ENCODE measurements at regions not wholly inside any gene's neighbourhood (a gene's known extent, or its start where the extent isn't known, plus 50 kb on each side); places are given as distances from the start of the nearest gene placed in this dataset.

- Mint-ChIP-seq H3K4me1 (no peaks in the 10 kb centered on the region), H3K27ac (no peak overlapping the region), H3K4me3 (no peak overlapping the region), H3K36me3 (no peaks in the 10 kb centered on the region), H3K9me3 (peaks cover 11% of the 10 kb centered on the region), H3K27me3 (peaks cover 7% of the 10 kb centered on the region)
Measured at GRCh38 chr1:38370716-38371504, 324.3 kb upstream of the POU3F1 start.

GRCh38 chr1:38365242-38365641 is 318.6 kb upstream of the POU3F1 start:
- no peaks in the 10 kb centered on the region for H3K36me3 Mint-ChIP-seq
- no peaks in the 10 kb centered on the region for H3K4me1 Mint-ChIP-seq
- no peaks in the 10 kb centered on the region for H3K9me3 Mint-ChIP-seq
- no peaks in the 10 kb centered on the region for H3K27me3 Mint-ChIP-seq
- H3K4me3 Mint-ChIP-seq, result no peak overlapping the region
- H3K27ac Mint-ChIP-seq, result no peak overlapping the region

- H3K9me3 Mint-ChIP-seq, result no peaks in the 10 kb centered on the region
- H3K4me3 Mint-ChIP-seq, result no peak overlapping the region
- H3K27ac Mint-ChIP-seq, result no peak overlapping the region
- no peaks in the 10 kb centered on the region for H3K4me1 Mint-ChIP-seq
- no peaks in the 10 kb centered on the region for H3K36me3 Mint-ChIP-seq
- peaks cover 2% of the 10 kb centered on the region for H3K27me3 Mint-ChIP-seq
Measured at GRCh38 chr1:38361566-38361965, 315.0 kb upstream of the POU3F1 start.

- no peaks in the 10 kb centered on the region for H3K36me3 Mint-ChIP-seq
- no peaks in the 10 kb centered on the region for H3K4me1 Mint-ChIP-seq
- H3K27me3 Mint-ChIP-seq, result peaks cover 2% of the 10 kb centered on the region
- H3K27ac Mint-ChIP-seq, result no peak overlapping the region
- no peaks in the 10 kb centered on the region for H3K9me3 Mint-ChIP-seq
- no peak overlapping the region for H3K4me3 Mint-ChIP-seq
Measured at GRCh38 chr1:38360807-38361206, 314.2 kb upstream of the POU3F1 start.

- no peak overlapping the region for H3K4me3 Mint-ChIP-seq
Measured at GRCh38 chr1:38353956-38354355, 307.4 kb upstream of the POU3F1 start.

GRCh38 chr1:38352869-38353268 is 306.3 kb upstream of the POU3F1 start:
- Mint-ChIP-seq H3K27me3 (peaks cover 17% of the 10 kb centered on the region), H3K9me3 (peaks cover 12% of the 10 kb centered on the region)

More at GRCh38 chr1:38353956-38354355, 307.4 kb upstream of the POU3F1 start:
- peaks cover 2% of the 10 kb centered on the region for H3K9me3 Mint-ChIP-seq
- H3K27ac Mint-ChIP-seq, result no peak overlapping the region
- no peaks in the 10 kb centered on the region for H3K4me1 Mint-ChIP-seq
- H3K27me3 Mint-ChIP-seq, result peaks cover 17% of the 10 kb centered on the region
- H3K36me3 Mint-ChIP-seq, result no peaks in the 10 kb centered on the region

GRCh38 chr1:38347446-38348175 is 301.0 kb upstream of the POU3F1 start:
- Mint-ChIP-seq H3K4me3 (no peak overlapping the region), H3K9me3 (peaks cover 12% of the 10 kb centered on the region), H3K36me3 (no peaks in the 10 kb centered on the region), H3K27me3 (peaks cover 16% of the 10 kb centered on the region), H3K4me1 (no peaks in the 10 kb centered on the region), H3K27ac (no peak overlapping the region)

More at GRCh38 chr1:38352869-38353268, 306.3 kb upstream of the POU3F1 start:
- Mint-ChIP-seq H3K4me1 (no peaks in the 10 kb centered on the region), H3K27ac (no peak overlapping the region), H3K4me3 (no peak overlapping the region), H3K36me3 (no peaks in the 10 kb centered on the region)

- no peaks in the 10 kb centered on the region for H3K36me3 Mint-ChIP-seq
- no peaks in the 10 kb centered on the region for H3K4me1 Mint-ChIP-seq
- no peak overlapping the region for H3K27ac Mint-ChIP-seq
- H3K27me3 Mint-ChIP-seq, result peaks cover 7% of the 10 kb centered on the region
- H3K9me3 Mint-ChIP-seq, result peaks cover 12% of the 10 kb centered on the region
- no peak overlapping the region for H3K4me3 Mint-ChIP-seq
Measured at GRCh38 chr1:38344716-38345115, 298.1 kb upstream of the POU3F1 start.

GRCh38 chr1:38341694-38342093 is 295.1 kb upstream of the POU3F1 start:
- Mint-ChIP-seq H3K36me3 (no peaks in the 10 kb centered on the region), H3K27me3 (peaks cover 3% of the 10 kb centered on the region), H3K9me3 (no peaks in the 10 kb centered on the region), H3K4me1 (no peaks in the 10 kb centered on the region), H3K27ac (no peak overlapping the region), H3K4me3 (no peak overlapping the region)

- no peaks in the 10 kb centered on the region for H3K36me3 Mint-ChIP-seq
- H3K4me1 Mint-ChIP-seq, result no peaks in the 10 kb centered on the region
- H3K9me3 Mint-ChIP-seq, result no peaks in the 10 kb centered on the region
- H3K27ac Mint-ChIP-seq, result no peak overlapping the region
- peaks cover 3% of the 10 kb centered on the region for H3K27me3 Mint-ChIP-seq
- H3K4me3 Mint-ChIP-seq, result no peak overlapping the region
Measured at GRCh38 chr1:38340409-38340808, 293.8 kb upstream of the POU3F1 start.

GRCh38 chr1:38337711-38338110 is 291.1 kb upstream of the POU3F1 start:
- H3K36me3 Mint-ChIP-seq, result no peaks in the 10 kb centered on the region
- peaks cover 6% of the 10 kb centered on the region for H3K27me3 Mint-ChIP-seq
- no peak overlapping the region for H3K4me3 Mint-ChIP-seq
- H3K9me3 Mint-ChIP-seq, result no peaks in the 10 kb centered on the region
- H3K27ac Mint-ChIP-seq, result no peak overlapping the region
- H3K4me1 Mint-ChIP-seq, result peaks cover 4% of the 10 kb centered on the region

GRCh38 chr1:38336961-38337360 is 290.4 kb upstream of the POU3F1 start:
- Mint-ChIP-seq H3K4me3 (no peak overlapping the region), H3K9me3 (no peaks in the 10 kb centered on the region), H3K27me3 (peaks cover 4% of the 10 kb centered on the region), H3K4me1 (peaks cover 4% of the 10 kb centered on the region), H3K27ac (no peak overlapping the region), H3K36me3 (no peaks in the 10 kb centered on the region)

- Mint-ChIP-seq H3K27ac (no peak overlapping the region), H3K9me3 (no peaks in the 10 kb centered on the region), H3K27me3 (peaks cover 4% of the 10 kb centered on the region), H3K4me3 (no peak overlapping the region), H3K36me3 (no peaks in the 10 kb centered on the region), H3K4me1 (peaks cover 4% of the 10 kb centered on the region)
Measured at GRCh38 chr1:38336301-38336923, 289.8 kb upstream of the POU3F1 start.

- Mint-ChIP-seq H3K27ac (peak overlapping the region; percentile 2), H3K36me3 (no peaks in the 10 kb centered on the region), H3K27me3 (peaks cover 4% of the 10 kb centered on the region), H3K9me3 (no peaks in the 10 kb centered on the region), H3K4me3 (no peak overlapping the region), H3K4me1 (peaks cover 4% of the 10 kb centered on the region)
Measured at GRCh38 chr1:38334930-38335592, 288.5 kb upstream of the POU3F1 start.

- no peak overlapping the region for H3K27ac Mint-ChIP-seq
- H3K4me3 Mint-ChIP-seq, result no peak overlapping the region
- no peaks in the 10 kb centered on the region for H3K9me3 Mint-ChIP-seq
- peaks cover 4% of the 10 kb centered on the region for H3K4me1 Mint-ChIP-seq
- H3K36me3 Mint-ChIP-seq, result no peaks in the 10 kb centered on the region
- H3K27me3 Mint-ChIP-seq, result peaks cover 2% of the 10 kb centered on the region
Measured at GRCh38 chr1:38332649-38333310, 286.2 kb upstream of the POU3F1 start.

Data from activated naive CD4-positive, alpha-beta T cell treated with anti-CD3 and anti-CD28 coated beads, Interleukin-2, amount 50 U/mL, for 24 hours (primary cell).